GM18867 (cell line): ENCODE measurements at regions not wholly inside any gene's neighbourhood (a gene's known extent, or its start where the extent isn't known, plus 50 kb on each side); places are given as distances from the start of the nearest gene placed in this dataset.
"Not testable (repeated sequence)": the region's sequence is repeated elsewhere in the genome, so short reads cannot be mapped to it uniquely, and the experiment has no call there.

Experiments
- ATAC-seq: cut with Tn5 transposase; IDR thresholded peaks from one replicate; pipeline ENCODE4 v1.9.1; 2021; ENCODE audit warnings: mild to moderate bottlenecking, moderate library complexity; ENCODE audit not compliant: unreplicated experiment

- ATAC-seq = no peak
Measured at GRCh38 chr4:158958489-158959270, 144.2 kb upstream of the RAPGEF2 start.

GRCh38 chr4:158962393-158962792 lies 140.5 kb upstream of the RAPGEF2 start:
- ATAC-seq = no peak

GRCh38 chr4:158963282-158963681 lies 139.6 kb upstream of the RAPGEF2 start:
- not testable (repeated sequence) for ATAC-seq

- no peak for ATAC-seq
Measured at GRCh38 chr4:158964114-158964727, 138.7 kb upstream of the RAPGEF2 start.

- no peak for ATAC-seq
Measured at GRCh38 chr4:158964728-158965124, 138.2 kb upstream of the RAPGEF2 start.

GRCh38 chr4:158965226-158965625 lies 137.7 kb upstream of the RAPGEF2 start:
- no peak for ATAC-seq

GRCh38 chr4:158966091-158966490 lies 136.8 kb upstream of the RAPGEF2 start:
- ATAC-seq = no peak

- ATAC-seq = no peak
Measured at GRCh38 chr4:158968961-158969360, 133.9 kb upstream of the RAPGEF2 start.

GRCh38 chr4:158970812-158971211 lies 132.1 kb upstream of the RAPGEF2 start:
- ATAC-seq = no peak

- ATAC-seq = not testable (repeated sequence)
Measured at GRCh38 chr4:158974438-158974837, 128.4 kb upstream of the RAPGEF2 start.

GRCh38 chr4:158980711-158981110 lies 122.2 kb upstream of the RAPGEF2 start:
- ATAC-seq = not testable (repeated sequence)

- ATAC-seq = peak; percentile 47
Measured at GRCh38 chr4:158991534-158992155, 111.2 kb upstream of the RAPGEF2 start.

- no peak for ATAC-seq
Measured at GRCh38 chr4:158993891-158994290, 109.0 kb upstream of the RAPGEF2 start.

GRCh38 chr4:158995040-158995439 lies 107.8 kb upstream of the RAPGEF2 start:
- no peak for ATAC-seq

- ATAC-seq = no peak
Measured at GRCh38 chr4:158995965-158996364, 106.9 kb upstream of the RAPGEF2 start.

- no peak for ATAC-seq
Measured at GRCh38 chr4:158996669-158997074, 106.2 kb upstream of the RAPGEF2 start.

GRCh38 chr4:158997660-158998349 lies 105.1 kb upstream of the RAPGEF2 start:
- no peak for ATAC-seq

GRCh38 chr4:158998624-158999023 lies 104.3 kb upstream of the RAPGEF2 start:
- no peak for ATAC-seq

GRCh38 chr4:158999166-158999682 lies 103.7 kb upstream of the RAPGEF2 start:
- ATAC-seq = no peak

- no peak for ATAC-seq
Measured at GRCh38 chr4:158999849-159000248, 103.0 kb upstream of the RAPGEF2 start.

- no peak for ATAC-seq
Measured at GRCh38 chr4:159002950-159003349, 99.9 kb upstream of the RAPGEF2 start.
